ENCODE measurements at regions not wholly inside any gene's neighbourhood (a gene's known extent, or its start where the extent isn't known, plus 50 kb on each side); places are given as distances from the start of the nearest gene placed in this dataset.

- Histone ChIP-seq H3K27me3 (ENCODE audit: control insufficient read depth, insufficient read depth, low read length) (no peaks in the 10 kb centered on the region), H3K27ac (ENCODE audit: low read depth, low read length) (no peak overlapping the region), H3K9me3 (ENCODE audit: control insufficient read depth, insufficient read depth, low read length) (0 out of 2 replicates have a peak, but pooled peaks cover 3% of the 10 kb centered on the region), H3K4me3 (ENCODE audit: low read depth, low read length) (no peak overlapping the region)
- no peak for TF ChIP-seq CTCF (IDR thresholded peaks at IDR 0.05; ENCODE audit: low read depth, low read length)
- CTCF ChIA-PET = interaction anchor here (0.5 to 0.7 kb wide), 2 partner anchors 14 to 299 kb away, joined by 3 read pairs; no protein-coding TSS in a partner anchor
- POLR2A ChIA-PET = no interaction called here
- no peak for DNase-seq (ENCODE audit: low read depth, low spot score)
Observed at GRCh38 chr14:90472632-90473031, 75.8 kb downstream of the CALM1 start.
